ENCODE measurements at regions not wholly inside any gene's neighbourhood (a gene's known extent, or its start where the extent isn't known, plus 50 kb on each side); places are given as distances from the start of the nearest gene placed in this dataset.
"Not testable (repeated sequence)": the region's sequence is repeated elsewhere in the genome, so short reads cannot be mapped to it uniquely, and the experiment has no call there.

DNA sequence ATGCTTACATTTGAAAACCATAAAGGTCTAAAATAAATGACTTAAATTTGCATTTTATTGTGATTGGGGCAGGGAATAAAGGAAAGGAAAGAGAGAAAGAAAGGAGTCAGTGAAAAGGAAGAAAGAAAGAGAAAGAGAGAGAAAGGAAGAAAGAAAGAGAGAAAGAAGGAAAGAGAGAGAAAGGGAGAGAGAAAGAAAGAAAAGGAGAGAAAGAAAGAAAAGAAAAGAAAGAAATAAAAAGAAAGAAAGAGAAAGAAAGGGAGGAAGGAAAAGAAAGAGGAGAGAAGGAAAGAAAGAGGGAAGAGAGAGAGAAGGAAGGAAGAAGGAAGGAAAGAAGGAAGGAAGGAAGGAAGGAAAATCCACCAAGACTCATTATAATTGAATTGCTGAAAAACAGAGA, 222.8 kb downstream of the RMST start:
- DNase-seq (ENCODE audit: extremely low read depth in 1 of 11, low read depth in 9 of 11, low spot score in 4 of 11) = no peak

DNA sequence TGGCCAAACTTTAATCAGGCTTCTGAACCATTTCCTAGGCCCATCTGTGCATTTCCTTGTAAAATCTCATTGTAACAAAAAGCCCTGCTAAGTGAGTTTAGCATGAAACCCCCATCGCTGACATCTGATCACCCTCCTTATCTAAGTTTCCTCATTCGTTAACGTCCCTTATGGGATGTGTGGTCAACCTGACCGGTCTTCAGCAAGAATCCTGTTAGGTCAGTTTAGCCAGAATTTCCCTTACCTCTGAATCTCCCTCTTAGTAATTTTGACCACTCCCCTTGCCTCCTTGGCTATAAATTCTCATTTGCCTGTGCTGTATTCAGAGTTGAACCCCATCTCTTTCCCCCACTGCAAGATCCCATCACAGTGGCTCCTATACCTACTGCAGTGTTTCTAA, 239.3 kb downstream of the RMST start:
- DNase-seq (ENCODE audit: extremely low read depth in 1 of 11, low read depth in 9 of 11, low spot score in 4 of 11) = no peak

- no peak for DNase-seq (ENCODE audit: extremely low read depth in 1 of 11, low read depth in 9 of 11, low spot score in 4 of 11)
These were observed 248.8 kb downstream of the RMST start for GRCh38 chr12:97711392-97711791.

- no peak for DNase-seq (ENCODE audit: extremely low read depth in 1 of 11, low read depth in 9 of 11, low spot score in 4 of 11)
These were observed 250.7 kb downstream of the RMST start for GRCh38 chr12:97713270-97713669.

GRCh38 chr12:97714107-97714563, 251.5 kb downstream of the RMST start:
- DNase-seq (ENCODE audit: extremely low read depth in 1 of 11, low read depth in 9 of 11, low spot score in 4 of 11) = no peak

DNA sequence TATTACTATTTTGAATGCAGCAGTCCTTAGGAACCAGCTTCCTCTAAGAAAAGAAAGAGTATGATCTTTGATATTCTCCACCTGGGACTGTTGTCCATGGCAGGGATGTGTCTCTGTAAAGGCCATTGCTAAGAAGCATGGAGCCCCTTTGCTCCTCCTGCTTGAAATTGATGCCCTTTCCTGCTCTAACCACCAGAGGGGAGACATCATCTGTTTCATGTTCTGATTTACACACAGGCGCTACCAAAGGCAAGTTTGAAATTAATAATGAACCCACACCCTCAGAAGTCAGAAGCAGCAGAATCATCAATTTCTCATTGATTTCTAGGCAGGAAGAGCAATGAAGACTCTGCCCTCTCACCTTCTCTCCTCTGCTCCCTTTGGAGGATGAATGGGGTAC, 253.8 kb downstream of the RMST start:
- no peak for DNase-seq (ENCODE audit: extremely low read depth in 1 of 11, low read depth in 9 of 11, low spot score in 4 of 11)

DNA sequence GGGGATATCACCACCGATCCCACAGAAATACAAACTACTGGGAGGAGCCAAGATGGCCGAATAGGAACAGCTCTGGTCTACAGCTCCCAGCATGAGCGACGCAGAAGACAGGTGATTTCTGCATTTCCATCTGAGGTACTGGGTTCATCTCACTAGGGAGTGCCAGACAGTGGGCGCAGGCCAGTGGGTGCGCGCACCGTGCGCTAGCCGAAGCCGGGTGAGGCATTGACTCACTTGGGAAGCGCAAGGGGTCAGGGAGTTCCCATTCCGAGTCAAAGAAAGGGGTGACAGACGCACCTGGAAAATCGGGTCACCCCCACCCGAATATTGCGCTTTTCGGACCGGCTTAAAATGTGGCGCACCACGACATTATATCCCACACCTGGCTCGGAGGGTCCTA, 261.2 kb downstream of the RMST start:
- not testable (repeated sequence) for DNase-seq (ENCODE audit: extremely low read depth in 1 of 11, low read depth in 9 of 11, low spot score in 4 of 11)

GRCh38 chr12:97745406-97746101, 282.9 kb downstream of the RMST start:
- DNase-seq (ENCODE audit: extremely low read depth in 1 of 11, low read depth in 9 of 11, low spot score in 4 of 11) = no peak

GRCh38 chr12:97748298-97748697, 285.7 kb downstream of the RMST start:
- DNase-seq (ENCODE audit: extremely low read depth in 1 of 11, low read depth in 9 of 11, low spot score in 4 of 11) = no peak

DNA sequence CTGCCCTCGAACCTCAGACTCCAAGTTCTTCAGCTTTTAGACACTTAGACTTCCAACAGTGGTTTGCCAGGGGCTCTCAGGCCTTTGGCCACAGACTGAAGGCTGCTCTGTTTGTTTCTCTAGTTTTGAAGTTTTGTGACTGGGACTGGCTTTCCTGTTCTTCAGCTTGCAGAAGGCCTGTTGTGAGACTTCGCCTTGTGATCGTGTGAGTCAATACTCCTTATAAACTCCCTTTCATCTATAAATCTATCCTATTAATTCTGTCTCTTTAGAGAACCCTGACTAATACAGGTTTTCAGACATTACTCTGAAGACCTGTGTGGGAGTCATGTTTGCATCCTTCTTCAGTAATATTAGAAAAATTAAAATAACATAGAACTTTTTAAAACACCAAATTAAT, 289.1 kb downstream of the RMST start:
- DNase-seq (ENCODE audit: extremely low read depth in 1 of 11, low read depth in 9 of 11, low spot score in 4 of 11) = no peak

- no peak for DNase-seq (ENCODE audit: extremely low read depth in 1 of 11, low read depth in 9 of 11, low spot score in 4 of 11)
These were observed 289.5 kb downstream of the RMST start for GRCh38 chr12:97752129-97752528.

- DNase-seq (ENCODE audit: extremely low read depth in 1 of 11, low read depth in 9 of 11, low spot score in 4 of 11) = no peak
These were observed 290.7 kb downstream of the RMST start for GRCh38 chr12:97753332-97753731.

- no peak for DNase-seq (ENCODE audit: extremely low read depth in 1 of 11, low read depth in 9 of 11, low spot score in 4 of 11)
These were observed 291.7 kb downstream of the RMST start for GRCh38 chr12:97754306-97754705.

DNA sequence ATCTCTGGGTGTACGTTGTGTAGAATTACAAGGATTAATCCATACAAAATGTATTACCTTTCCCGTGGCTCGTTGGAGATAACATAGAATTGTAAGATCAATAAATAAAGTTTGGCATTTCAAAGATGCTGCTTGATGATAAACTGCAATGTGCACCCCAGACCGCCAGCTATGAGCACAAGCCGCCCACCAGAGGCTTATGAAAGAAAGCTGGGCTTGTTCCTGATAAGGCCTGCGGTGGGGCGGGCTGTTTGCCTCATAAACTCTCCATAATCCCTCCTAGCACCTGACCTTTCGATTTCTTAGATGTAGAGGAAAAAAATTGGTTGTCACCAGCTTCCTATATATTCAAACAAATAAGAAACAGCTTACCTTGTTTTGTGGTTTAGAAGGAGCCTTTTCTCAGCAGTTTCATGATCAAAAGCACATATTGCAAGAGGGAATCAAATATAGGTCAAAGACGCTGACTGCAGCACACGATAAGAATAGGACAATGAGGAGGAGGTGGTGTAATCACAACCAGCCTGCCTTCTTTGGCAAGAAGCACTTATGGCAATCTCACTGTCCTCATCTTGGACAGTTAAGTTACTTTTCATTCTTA, 293.6 kb downstream of the RMST start:
- DNase-seq (ENCODE audit: extremely low read depth in 1 of 11, low read depth in 9 of 11, low spot score in 4 of 11) = no peak

DNA sequence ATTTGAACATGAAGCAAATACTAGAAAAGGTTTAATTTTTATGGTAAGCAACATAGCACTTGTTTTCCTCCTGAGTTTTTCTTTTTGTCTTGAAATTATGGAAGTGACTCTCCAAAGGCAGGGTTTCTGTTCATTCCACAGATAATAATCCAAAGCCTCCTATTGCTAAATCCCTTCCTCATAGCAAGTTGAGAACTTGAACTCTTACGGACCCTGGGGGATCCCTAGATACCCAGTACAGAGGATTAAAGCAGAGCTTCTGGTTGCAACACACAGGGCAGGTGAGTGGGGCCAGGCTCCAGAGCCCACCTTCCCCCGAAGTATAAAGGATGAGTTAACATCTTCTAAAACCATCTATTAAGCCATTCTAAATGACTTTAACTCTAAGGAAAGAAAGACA, 294.1 kb downstream of the RMST start:
- DNase-seq (ENCODE audit: extremely low read depth in 1 of 11, low read depth in 9 of 11, low spot score in 4 of 11) = no peak

- DNase-seq (ENCODE audit: extremely low read depth in 1 of 11, low read depth in 9 of 11, low spot score in 4 of 11) = no peak
These were observed 295.0 kb downstream of the RMST start for GRCh38 chr12:97757481-97758193.

GRCh38 chr12:97758194-97758501, 295.5 kb downstream of the RMST start:
- DNase-seq (ENCODE audit: extremely low read depth in 1 of 11, low read depth in 9 of 11, low spot score in 4 of 11) = no peak

- no peak for DNase-seq (ENCODE audit: extremely low read depth in 1 of 11, low read depth in 9 of 11, low spot score in 4 of 11)
These were observed 296.0 kb downstream of the RMST start for GRCh38 chr12:97758586-97758985.

- DNase-seq (ENCODE audit: extremely low read depth in 1 of 11, low read depth in 9 of 11, low spot score in 4 of 11) = no peak
These were observed 298.0 kb downstream of the RMST start for GRCh38 chr12:97760601-97761000.

DNA sequence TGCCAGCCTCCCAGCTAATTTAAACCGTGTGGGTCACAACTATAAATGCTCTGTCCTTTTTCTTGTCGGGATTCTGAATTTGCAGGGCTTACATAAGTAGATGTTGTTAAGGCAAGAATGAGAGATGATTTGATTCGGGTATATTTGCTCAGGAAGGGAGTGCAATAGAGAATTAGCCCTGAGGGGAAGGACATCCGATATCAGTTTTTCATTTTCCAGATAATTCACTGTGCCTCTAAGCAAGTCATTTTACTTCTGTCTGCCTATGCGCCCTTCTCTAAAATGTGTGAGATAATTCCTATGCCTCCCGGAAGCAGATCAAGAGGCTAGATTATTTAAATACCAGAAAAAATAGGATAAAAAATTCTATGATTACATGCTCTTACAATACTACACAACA, 300.5 kb downstream of the RMST start:
- no peak for DNase-seq (ENCODE audit: extremely low read depth in 1 of 11, low read depth in 9 of 11, low spot score in 4 of 11)

DNA sequence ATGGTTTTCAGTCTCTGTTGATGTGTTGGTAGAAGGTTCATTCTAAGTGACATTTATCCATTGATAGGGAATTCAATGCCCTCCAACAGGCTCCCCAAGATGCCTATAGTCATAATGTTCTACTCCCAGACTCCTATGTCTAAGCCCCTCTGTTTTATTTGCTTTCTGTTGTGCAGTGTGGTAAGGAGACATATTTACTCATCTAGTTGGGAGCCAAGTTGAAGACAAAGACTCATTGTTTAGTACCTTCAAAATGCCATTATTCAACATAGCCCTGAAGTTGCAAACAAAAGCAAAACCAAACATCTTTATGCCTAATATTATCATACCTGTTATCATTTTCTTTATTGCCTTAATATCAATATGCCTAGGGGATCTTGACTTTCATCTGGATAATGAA, 302.1 kb downstream of the RMST start:
- DNase-seq (ENCODE audit: extremely low read depth in 1 of 11, low read depth in 9 of 11, low spot score in 4 of 11) = no peak
